ENCODE measurements at regions not wholly inside any gene's neighbourhood (a gene's known extent, or its start where the extent isn't known, plus 50 kb on each side); places are given as distances from the start of the nearest gene placed in this dataset.

- no peaks in the 10 kb centered on the region for H3K36me3 Mint-ChIP-seq (ENCODE audit: insufficient read depth)
- no peak overlapping the region for H3K27ac Mint-ChIP-seq
- no peak for DNase-seq (ENCODE audit: low spot score, unreplicated experiment)
- no peak overlapping the region for H3K4me3 Mint-ChIP-seq (ENCODE audit: low read depth)
- TF ChIP-seq CTCF (IDR thresholded peaks at IDR 0.05; ENCODE audit: unreplicated experiment) = no peak
- no peaks in the 10 kb centered on the region for H3K4me1 Mint-ChIP-seq (ENCODE audit: low read depth)
- no peaks in the 10 kb centered on the region for H3K9me3 Mint-ChIP-seq (ENCODE audit: low read depth)
- peaks cover 4% of the 10 kb centered on the region for H3K27me3 Mint-ChIP-seq
Measured at GRCh38 chr1:239301251-239301650, 85.1 kb upstream of the CHRM3 start.

GRCh38 chr1:239297910-239298309 lies 88.5 kb upstream of the CHRM3 start:
- TF ChIP-seq CTCF (IDR thresholded peaks at IDR 0.05; ENCODE audit: unreplicated experiment) = no peak
- H3K9me3 Mint-ChIP-seq (ENCODE audit: low read depth) = no peaks in the 10 kb centered on the region
- H3K27me3 Mint-ChIP-seq = peaks cover 4% of the 10 kb centered on the region
- DNase-seq (ENCODE audit: low spot score, unreplicated experiment) = no peak
- H3K4me1 Mint-ChIP-seq (ENCODE audit: low read depth) = no peaks in the 10 kb centered on the region
- H3K36me3 Mint-ChIP-seq (ENCODE audit: insufficient read depth) = no peaks in the 10 kb centered on the region
- no peak overlapping the region for H3K4me3 Mint-ChIP-seq (ENCODE audit: low read depth)
- no peak overlapping the region for H3K27ac Mint-ChIP-seq

- Mint-ChIP-seq H3K4me1 (ENCODE audit: low read depth) (no peaks in the 10 kb centered on the region), H3K27me3 (no peaks in the 10 kb centered on the region), H3K36me3 (ENCODE audit: insufficient read depth) (no peaks in the 10 kb centered on the region), H3K9me3 (ENCODE audit: low read depth) (no peaks in the 10 kb centered on the region), H3K27ac (no peak overlapping the region), H3K4me3 (ENCODE audit: low read depth) (no peak overlapping the region)
- no peak for DNase-seq (ENCODE audit: low spot score, unreplicated experiment)
- TF ChIP-seq CTCF (IDR thresholded peaks at IDR 0.05; ENCODE audit: unreplicated experiment) = no peak
Measured at GRCh38 chr1:239293350-239294110, 92.8 kb upstream of the CHRM3 start.

GRCh38 chr1:239288820-239289554 lies 97.4 kb upstream of the CHRM3 start:
- Mint-ChIP-seq H3K27me3 (no peaks in the 10 kb centered on the region), H3K27ac (no peak overlapping the region), H3K36me3 (ENCODE audit: insufficient read depth) (no peaks in the 10 kb centered on the region), H3K4me1 (ENCODE audit: low read depth) (no peaks in the 10 kb centered on the region), H3K9me3 (ENCODE audit: low read depth) (peaks cover 7% of the 10 kb centered on the region), H3K4me3 (ENCODE audit: low read depth) (no peak overlapping the region)
- TF ChIP-seq CTCF (IDR thresholded peaks at IDR 0.05; ENCODE audit: unreplicated experiment) = no peak
- no peak for DNase-seq (ENCODE audit: low spot score, unreplicated experiment)

GRCh38 chr1:239287296-239287695 lies 99.1 kb upstream of the CHRM3 start:
- H3K36me3 Mint-ChIP-seq (ENCODE audit: insufficient read depth) = no peaks in the 10 kb centered on the region
- no peaks in the 10 kb centered on the region for H3K27me3 Mint-ChIP-seq
- H3K4me1 Mint-ChIP-seq (ENCODE audit: low read depth) = peaks cover 1% of the 10 kb centered on the region
- no peak for DNase-seq (ENCODE audit: low spot score, unreplicated experiment)
- no peak overlapping the region for H3K27ac Mint-ChIP-seq
- no peak overlapping the region for H3K4me3 Mint-ChIP-seq (ENCODE audit: low read depth)
- H3K9me3 Mint-ChIP-seq (ENCODE audit: low read depth) = peaks cover 7% of the 10 kb centered on the region
- TF ChIP-seq CTCF (IDR thresholded peaks at IDR 0.05; ENCODE audit: unreplicated experiment) = no peak

All from progenitor cell of endocrine pancreas (in vitro differentiated cells).